ENCODE measurements at regions not wholly inside any gene's neighbourhood (a gene's known extent, or its start where the extent isn't known, plus 50 kb on each side); places are given as distances from the start of the nearest gene placed in this dataset.

DNA sequence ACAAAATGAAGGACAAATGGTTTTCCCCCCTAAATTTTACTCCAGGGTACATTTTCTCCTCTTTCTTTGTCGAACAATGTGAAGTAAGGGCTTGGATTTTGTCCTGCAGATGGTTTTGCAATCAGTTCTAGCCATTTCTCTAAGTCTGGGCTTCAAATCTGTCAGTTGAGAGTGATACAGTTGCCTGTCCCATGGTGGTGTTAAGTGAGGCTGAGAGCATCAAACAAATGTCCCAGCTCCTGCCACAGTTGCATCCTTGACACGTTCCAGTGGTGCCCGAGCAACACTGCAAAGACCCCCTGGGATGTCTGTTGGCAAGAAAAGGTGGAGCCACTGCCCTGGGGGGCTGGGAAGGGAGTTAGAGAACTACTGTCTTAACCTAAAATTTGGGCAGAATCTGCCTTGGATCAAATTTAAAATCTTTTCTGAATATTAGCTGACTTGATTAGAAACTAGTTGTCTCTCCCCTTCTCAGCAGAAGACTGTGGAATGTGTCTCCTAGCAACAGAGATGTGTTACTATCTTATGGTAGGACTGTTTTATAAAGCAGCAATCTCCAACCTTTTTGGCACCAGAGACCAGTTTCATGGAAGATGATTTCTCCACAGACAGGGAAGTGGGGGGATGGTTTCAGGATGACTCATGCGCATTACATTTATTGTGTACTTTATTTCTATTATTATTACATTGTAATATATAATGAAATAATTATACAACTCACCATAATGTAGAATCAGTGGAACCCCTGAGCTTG is 102.0 kb upstream of the STEAP1B start:
- in situ Hi-C loops (cut with HindIII; ENCODE audit: low pct_unique_long_range_greater_than_20kb, low sequenced_read_pairs), result no loop called here
- no peak for DNase-seq (ENCODE audit: low read depth, low spot score)

DNA sequence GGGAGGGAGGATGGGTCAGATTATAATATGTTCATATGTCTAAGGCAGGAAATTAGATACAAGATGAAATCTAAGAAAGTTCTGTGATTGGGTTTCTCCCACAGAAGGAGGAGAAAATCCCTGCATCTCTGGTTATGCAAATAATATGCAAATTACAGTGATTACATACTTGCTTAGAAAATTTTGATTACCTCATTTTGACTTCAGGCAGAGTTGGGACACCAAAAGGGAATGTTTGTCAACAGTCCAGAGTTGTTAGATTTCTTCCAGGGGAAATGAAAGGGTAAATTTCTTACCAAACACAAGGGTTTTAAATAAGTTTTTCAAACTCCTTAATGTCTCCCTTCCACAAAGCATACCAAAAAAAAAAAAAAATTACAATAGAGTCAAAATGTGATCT is 101.4 kb upstream of the STEAP1B start:
- in situ Hi-C loops (cut with HindIII; ENCODE audit: low pct_unique_long_range_greater_than_20kb, low sequenced_read_pairs), result no loop called here
- DNase-seq (ENCODE audit: low read depth, low spot score), result no peak

DNA sequence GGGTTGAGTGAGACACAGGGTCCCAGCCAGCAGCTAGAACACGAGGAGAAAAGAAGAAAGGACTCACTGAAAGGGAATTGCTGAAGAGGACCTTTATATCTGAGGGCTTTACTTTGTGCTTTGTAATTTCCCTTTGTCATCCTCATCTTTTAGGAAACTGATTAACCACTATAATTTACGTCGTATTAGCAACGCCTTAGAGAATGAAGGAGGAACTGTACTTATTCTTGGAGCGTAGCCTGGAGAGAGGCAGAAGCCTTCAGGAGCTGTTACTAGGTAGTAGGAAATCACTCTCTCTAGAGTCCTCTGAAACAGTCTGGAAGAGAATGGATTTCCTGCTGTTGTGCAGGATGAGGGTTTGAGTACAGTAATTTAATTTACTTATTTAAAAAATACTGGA is 101.0 kb upstream of the STEAP1B start:
- in situ Hi-C loops (cut with HindIII; ENCODE audit: low pct_unique_long_range_greater_than_20kb, low sequenced_read_pairs), result no loop called here

DNA sequence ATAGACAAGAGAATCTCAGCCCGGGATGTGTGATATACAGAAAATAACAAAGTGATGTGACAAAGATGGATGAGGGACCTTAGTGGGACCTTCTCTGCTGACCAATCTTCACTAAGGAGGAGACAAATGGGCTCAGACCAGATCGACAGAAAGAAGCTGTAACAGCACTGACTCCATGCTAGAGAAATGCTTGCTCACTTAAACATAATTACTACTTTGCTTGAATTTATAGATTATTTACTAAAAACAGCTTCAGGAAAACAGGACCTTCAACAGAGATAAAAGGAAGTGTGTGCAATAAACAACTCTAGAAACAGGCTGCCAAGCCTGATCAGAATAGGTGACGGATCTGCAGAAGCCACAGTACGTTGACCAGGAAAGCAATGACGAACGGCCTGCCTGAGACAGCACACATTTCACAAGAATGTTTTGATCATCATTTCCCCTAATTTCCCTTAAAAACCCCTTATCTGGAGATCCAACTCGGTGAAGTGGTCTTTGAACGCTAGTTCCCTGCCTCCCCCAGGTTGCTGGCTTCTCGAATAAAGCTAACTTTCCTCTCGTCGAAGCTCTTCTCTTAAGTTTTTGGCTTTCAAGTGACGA is 98.4 kb upstream of the STEAP1B start:
- in situ Hi-C loops (cut with HindIII; ENCODE audit: low pct_unique_long_range_greater_than_20kb, low sequenced_read_pairs), result no loop called here
- DNase-seq (ENCODE audit: low read depth, low spot score), result no peak

More for the DNA sequence above, 101.0 kb upstream of the STEAP1B start:
- DNase-seq (ENCODE audit: low read depth, low spot score), result no peak

GRCh38 chr7:22597844-22598243 is 97.9 kb upstream of the STEAP1B start:
- no peak for DNase-seq (ENCODE audit: low read depth, low spot score)
- in situ Hi-C loops (cut with HindIII; ENCODE audit: low pct_unique_long_range_greater_than_20kb, low sequenced_read_pairs), result no loop called here

GRCh38 chr7:22596763-22597400 is 96.9 kb upstream of the STEAP1B start:
- in situ Hi-C loops (cut with HindIII; ENCODE audit: low pct_unique_long_range_greater_than_20kb, low sequenced_read_pairs), result no loop called here
- no peak for DNase-seq (ENCODE audit: low read depth, low spot score)

GRCh38 chr7:22594020-22594419 is 94.0 kb upstream of the STEAP1B start:
- no peak for DNase-seq (ENCODE audit: low read depth, low spot score)
- in situ Hi-C loops (cut with HindIII; ENCODE audit: low pct_unique_long_range_greater_than_20kb, low sequenced_read_pairs), result no loop called here

DNA sequence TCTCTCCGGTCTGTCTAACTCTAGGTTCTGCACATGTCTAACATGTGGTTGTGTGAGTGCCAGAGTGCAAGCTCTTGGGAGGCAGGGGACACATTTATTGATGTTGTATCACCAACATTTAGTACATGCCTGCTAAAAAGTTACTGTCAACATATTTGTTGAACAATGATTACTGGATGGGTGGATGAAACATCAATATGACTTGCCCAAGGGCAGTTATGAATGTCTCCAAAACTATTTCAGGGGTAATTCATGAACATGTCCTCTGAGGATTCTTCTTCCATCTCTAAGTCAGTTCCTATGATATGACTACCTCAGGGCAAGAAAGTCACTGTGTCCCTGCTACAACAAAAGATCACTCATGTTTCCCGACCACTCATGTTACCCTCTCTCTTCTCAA is 91.3 kb upstream of the STEAP1B start:
- no peak for DNase-seq (ENCODE audit: low read depth, low spot score)
- in situ Hi-C loops (cut with HindIII; ENCODE audit: low pct_unique_long_range_greater_than_20kb, low sequenced_read_pairs), result no loop called here

- in situ Hi-C loops (cut with HindIII; ENCODE audit: low pct_unique_long_range_greater_than_20kb, low sequenced_read_pairs), result loop anchor here (10.0 kb wide), 1 partner anchor 145 kb away; no protein-coding TSS in a partner anchor
- no peak for DNase-seq (ENCODE audit: low read depth, low spot score)
Observed at GRCh38 chr7:22589641-22590201, 89.7 kb upstream of the STEAP1B start.

DNA sequence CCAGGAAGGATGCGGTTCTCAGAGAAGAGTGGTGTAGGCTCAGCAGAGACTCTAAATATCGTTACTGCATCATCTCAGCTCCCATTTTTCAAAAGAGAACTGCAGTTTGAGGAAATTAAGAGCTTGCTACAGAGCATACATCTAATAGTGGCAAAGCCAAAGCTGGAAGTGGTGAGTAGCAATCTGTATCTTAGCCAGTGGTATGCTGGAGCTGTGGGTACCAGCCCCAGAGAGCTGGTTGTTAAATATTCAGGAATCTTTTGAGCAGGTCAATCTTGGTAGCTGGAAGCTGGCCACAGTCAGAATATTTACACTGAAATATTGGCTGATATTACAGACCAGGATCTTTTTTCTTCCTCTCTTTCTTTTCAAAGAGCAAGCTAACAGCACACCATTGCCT is 88.4 kb upstream of the STEAP1B start:
- DNase-seq (ENCODE audit: low read depth, low spot score), result no peak
- in situ Hi-C loops (cut with HindIII; ENCODE audit: low pct_unique_long_range_greater_than_20kb, low sequenced_read_pairs), result loop anchor here (10.0 kb wide), 1 partner anchor 146 kb away; no protein-coding TSS in a partner anchor

DNA sequence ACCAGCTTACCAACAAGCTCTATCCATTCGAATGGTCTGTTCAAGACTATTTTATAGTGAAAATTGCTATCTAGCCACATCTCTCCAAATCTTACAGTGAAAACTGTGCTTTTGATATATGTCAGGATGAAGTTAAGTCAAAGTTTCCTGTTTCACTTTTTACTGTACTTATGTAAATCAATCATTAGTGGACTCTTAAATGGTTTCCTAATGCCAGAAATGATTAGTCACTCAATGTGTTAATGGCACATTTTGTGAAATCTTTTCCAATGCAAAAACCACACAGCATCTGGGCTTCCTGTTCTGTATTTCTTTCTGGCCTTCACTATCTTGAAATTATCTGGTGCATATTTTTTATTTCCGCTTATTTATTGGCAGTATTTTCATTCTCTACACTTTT is 87.3 kb upstream of the STEAP1B start:
- in situ Hi-C loops (cut with HindIII; ENCODE audit: low pct_unique_long_range_greater_than_20kb, low sequenced_read_pairs), result loop anchor here (10.0 kb wide), 1 partner anchor 147 kb away; no protein-coding TSS in a partner anchor
- DNase-seq (ENCODE audit: low read depth, low spot score), result no peak

DNA sequence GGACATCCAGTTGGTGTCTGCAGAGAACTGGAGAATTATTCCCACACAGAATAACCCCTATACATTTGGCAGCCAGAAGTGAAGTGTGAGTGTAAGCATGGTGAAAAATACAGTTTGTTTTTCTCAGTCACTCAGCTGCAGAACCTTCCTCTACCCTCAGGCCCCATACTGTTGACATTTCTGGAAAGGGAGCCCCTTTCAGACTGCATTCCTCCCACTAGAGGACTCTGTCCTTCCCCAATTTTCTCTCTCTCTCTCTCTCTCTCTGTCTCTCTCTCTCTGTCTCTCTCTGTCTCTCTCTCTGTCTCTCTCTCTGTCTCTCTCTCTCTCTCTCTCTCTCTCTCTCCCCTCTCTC is 86.8 kb upstream of the STEAP1B start:
- peak; percentile 72 for DNase-seq (ENCODE audit: low read depth, low spot score)
- in situ Hi-C loops (cut with HindIII; ENCODE audit: low pct_unique_long_range_greater_than_20kb, low sequenced_read_pairs), result loop anchor here (10.0 kb wide), 1 partner anchor 148 kb away; no protein-coding TSS in a partner anchor

- DNase-seq (ENCODE audit: low read depth, low spot score), result no peak
- in situ Hi-C loops (cut with HindIII; ENCODE audit: low pct_unique_long_range_greater_than_20kb, low sequenced_read_pairs), result loop anchor here (10.0 kb wide), 1 partner anchor 149 kb away; no protein-coding TSS in a partner anchor
Observed at GRCh38 chr7:22586101-22586785, 86.3 kb upstream of the STEAP1B start.

DNA sequence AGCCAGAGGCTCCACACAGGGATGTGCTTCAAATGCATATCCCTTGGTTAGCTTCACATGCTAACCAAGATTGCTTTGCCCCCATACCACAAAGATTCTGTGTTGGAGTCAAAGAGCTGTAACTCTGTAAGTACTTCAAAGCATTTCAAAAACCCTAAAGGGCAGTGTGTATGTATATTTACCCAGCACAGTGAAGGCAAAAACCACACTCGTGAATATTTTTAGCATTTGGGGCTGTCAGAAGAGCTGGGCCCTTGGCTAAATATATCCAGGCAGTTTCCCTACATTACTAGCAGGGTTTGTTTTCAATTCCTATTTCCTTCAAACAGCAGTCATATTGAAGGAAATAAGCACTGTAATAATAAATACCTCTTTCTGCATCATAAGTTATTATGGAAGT is 84.2 kb upstream of the STEAP1B start:
- in situ Hi-C loops (cut with HindIII; ENCODE audit: low pct_unique_long_range_greater_than_20kb, low sequenced_read_pairs), result loop anchor here (10.0 kb wide), 1 partner anchor 151 kb away; no protein-coding TSS in a partner anchor
- DNase-seq (ENCODE audit: low read depth, low spot score), result no peak

DNA sequence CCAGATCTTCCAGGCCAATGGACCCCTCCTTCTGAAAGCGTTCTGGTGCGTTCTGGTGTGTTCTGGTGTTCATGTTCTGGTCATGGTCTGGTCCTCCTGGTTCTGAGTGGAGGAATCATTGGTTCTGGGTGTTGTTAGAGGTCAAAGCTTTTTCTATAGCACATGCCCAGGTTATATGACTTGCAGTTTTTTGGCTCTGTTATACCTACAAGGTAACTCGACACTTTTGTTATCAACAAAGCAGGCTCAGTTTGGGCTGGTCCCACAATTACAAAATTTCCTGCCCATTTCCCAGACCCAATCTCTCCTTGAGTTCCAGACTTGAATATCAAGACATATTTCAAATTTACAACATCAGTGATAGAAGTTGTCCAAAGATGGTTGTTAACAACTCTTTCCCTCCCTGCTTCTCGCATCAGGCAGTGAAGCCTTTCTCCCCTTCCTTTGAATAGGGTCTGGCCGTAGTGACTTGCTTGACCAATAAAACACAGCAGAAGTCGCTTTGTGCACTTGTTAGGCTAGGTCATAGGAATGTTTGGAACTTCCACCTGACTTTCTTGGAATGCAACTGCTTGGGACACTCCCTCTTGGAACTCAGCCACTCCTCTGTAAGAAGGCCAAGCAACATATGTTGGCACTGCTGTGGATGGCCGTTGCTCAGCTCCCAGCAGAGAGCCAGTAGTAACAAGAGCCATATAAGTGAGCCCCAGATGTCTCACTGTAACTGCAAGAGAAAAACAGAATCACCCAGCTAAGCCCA is 83.1 kb upstream of the STEAP1B start:
- DNase-seq (ENCODE audit: low read depth, low spot score), result peak; percentile 55
- in situ Hi-C loops (cut with HindIII; ENCODE audit: low pct_unique_long_range_greater_than_20kb, low sequenced_read_pairs), result loop anchor here (10.0 kb wide), 1 partner anchor 152 kb away; no protein-coding TSS in a partner anchor

DNA sequence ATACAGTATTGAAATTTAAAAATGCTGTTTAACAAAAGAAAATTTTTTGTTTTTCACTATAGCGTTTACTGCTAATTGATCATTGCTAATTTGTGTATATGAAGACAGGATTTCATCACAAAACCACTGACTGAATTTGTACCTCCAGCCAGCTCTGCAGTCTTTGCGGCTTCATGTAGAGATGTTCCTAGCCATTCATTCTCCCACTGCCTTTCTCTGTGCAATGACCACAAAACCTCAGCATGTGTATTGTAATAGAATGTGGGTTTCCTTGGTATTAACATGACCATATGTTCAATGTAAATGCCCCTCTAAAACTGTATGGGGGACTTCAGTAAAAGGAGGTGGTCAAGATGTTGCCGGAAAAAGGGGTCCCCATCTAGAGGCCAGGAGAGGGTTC is 81.1 kb upstream of the STEAP1B start:
- DNase-seq (ENCODE audit: low read depth, low spot score), result no peak
- in situ Hi-C loops (cut with HindIII; ENCODE audit: low pct_unique_long_range_greater_than_20kb, low sequenced_read_pairs), result loop anchor here (10.0 kb wide), 1 partner anchor 154 kb away; no protein-coding TSS in a partner anchor

- in situ Hi-C loops (cut with HindIII; ENCODE audit: low pct_unique_long_range_greater_than_20kb, low sequenced_read_pairs), result loop anchor here (10.0 kb wide), 1 partner anchor 155 kb away; no protein-coding TSS in a partner anchor
- no peak for DNase-seq (ENCODE audit: low read depth, low spot score)
Observed at GRCh38 chr7:22579961-22580360, 80.0 kb upstream of the STEAP1B start.

Measured in SK-MEL-5 (cell line).